NCI-H1105 (cell line): ENCODE measurements at regions not wholly inside any gene's neighbourhood (a gene's known extent, or its start where the extent isn't known, plus 50 kb on each side); places are given as distances from the start of the nearest gene placed in this dataset.

Source experiments
- DNase-seq: peaks from one replicate; lab custom pipeline; 2025; lab: John Stamatoyannopoulos, UW

- DNase-seq, result no peak
Measured at GRCh38 chr2:22894761-22895160, 490.2 kb upstream of the KLHL29 start.

- no peak for DNase-seq
Measured at GRCh38 chr2:22897428-22897827, 487.6 kb upstream of the KLHL29 start.

- no peak for DNase-seq
Measured at GRCh38 chr2:22900674-22901073, 484.3 kb upstream of the KLHL29 start.

GRCh38 chr2:22901471-22902179, 483.4 kb upstream of the KLHL29 start:
- DNase-seq, result no peak

- DNase-seq, result no peak
Measured at GRCh38 chr2:22902180-22902550, 482.8 kb upstream of the KLHL29 start.

- DNase-seq, result no peak
Measured at GRCh38 chr2:22902662-22903165, 482.3 kb upstream of the KLHL29 start.

- no peak for DNase-seq
Measured at GRCh38 chr2:22903616-22904015, 481.4 kb upstream of the KLHL29 start.

- no peak for DNase-seq
Measured at GRCh38 chr2:22904126-22904684, 480.8 kb upstream of the KLHL29 start.

- no peak for DNase-seq
Measured at GRCh38 chr2:22907330-22907729, 477.6 kb upstream of the KLHL29 start.

GRCh38 chr2:22912398-22912797, 472.6 kb upstream of the KLHL29 start:
- DNase-seq, result no peak

- DNase-seq, result no peak
Measured at GRCh38 chr2:22929998-22930397, 455.0 kb upstream of the KLHL29 start.

GRCh38 chr2:22930781-22931180, 454.2 kb upstream of the KLHL29 start:
- DNase-seq, result no peak

GRCh38 chr2:22932288-22932687, 452.7 kb upstream of the KLHL29 start:
- no peak for DNase-seq

GRCh38 chr2:22934747-22935146, 450.2 kb upstream of the KLHL29 start:
- no peak for DNase-seq

GRCh38 chr2:22942441-22942840, 442.5 kb upstream of the KLHL29 start:
- DNase-seq, result no peak

- DNase-seq, result no peak
Measured at GRCh38 chr2:22944143-22944542, 440.8 kb upstream of the KLHL29 start.

- no peak for DNase-seq
Measured at GRCh38 chr2:22946553-22946952, 438.4 kb upstream of the KLHL29 start.

GRCh38 chr2:22947741-22948140, 437.2 kb upstream of the KLHL29 start:
- DNase-seq, result no peak

- DNase-seq, result no peak
Measured at GRCh38 chr2:22950431-22950830, 434.5 kb upstream of the KLHL29 start.

GRCh38 chr2:22952656-22953225, 432.2 kb upstream of the KLHL29 start:
- DNase-seq, result no peak

GRCh38 chr2:22957446-22957845, 427.5 kb upstream of the KLHL29 start:
- DNase-seq, result no peak

- no peak for DNase-seq
Measured at GRCh38 chr2:22958308-22958707, 426.7 kb upstream of the KLHL29 start.

GRCh38 chr2:22967756-22968155, 417.2 kb upstream of the KLHL29 start:
- no peak for DNase-seq
